ENCODE measurements at regions not wholly inside any gene's neighbourhood (a gene's known extent, or its start where the extent isn't known, plus 50 kb on each side); places are given as distances from the start of the nearest gene placed in this dataset.
"Not testable (repeated sequence)": the region's sequence is repeated elsewhere in the genome, so short reads cannot be mapped to it uniquely, and the experiment has no call there.

DNA sequence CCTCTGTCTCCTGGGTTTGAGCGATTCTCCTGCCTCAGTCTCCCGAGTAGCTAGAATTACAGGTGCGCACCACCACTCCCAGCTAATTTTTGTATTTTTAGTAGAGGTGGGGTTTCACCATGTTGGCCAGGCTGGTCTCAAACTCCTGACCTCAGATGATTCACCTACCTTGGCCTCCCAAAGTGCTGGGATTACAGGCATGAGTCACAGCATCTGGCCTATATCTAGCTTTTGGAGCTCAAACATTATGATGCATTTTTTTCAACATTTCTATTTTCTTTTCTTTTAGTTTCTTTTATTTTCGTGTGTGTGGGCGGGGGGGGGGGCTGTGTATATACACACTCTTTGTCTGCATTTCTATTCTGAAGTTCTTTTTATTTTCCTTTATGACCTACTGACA is 85.6 kb upstream of the PEG3 start:
- not testable (repeated sequence) for TF ChIP-seq POLR2A, CTCF (IDR thresholded peaks at IDR 0.05)

Data from body of pancreas (tissue), 4 donors.